SK-N-SH treated with all-trans-retinoic acid at 6 μM for 48 hours (cell line): ENCODE measurements at regions not wholly inside any gene's neighbourhood (a gene's known extent, or its start where the extent isn't known, plus 50 kb on each side); places are given as distances from the start of the nearest gene placed in this dataset.

Experiments
- ATAC-seq: fragments of 200-7000 bp; cut with Tn5 transposase; 3 replicates; pipeline ENCODE4 v1.9.1; 2020; ENCODE audit warnings: mild to moderate bottlenecking, moderate library complexity
- ARNTL ChIP-seq: fragments of 450-650 bp; formaldehyde crosslinking; IDR thresholded peaks from 2 replicates; pipeline ENCODE4 v1.5.0; 2020; ENCODE audit warnings: low read depth, mild to moderate bottlenecking, moderate library complexity, borderline replicate concordance
- BACH2 ChIP-seq: fragments of 250-450 bp; sonication (Bioruptor Pico); IDR thresholded peaks from 2 replicates; pipeline ENCODE4 v1.9.0; 2021; ENCODE audit warnings: mild to moderate bottlenecking, borderline replicate concordance
- CSDC2 ChIP-seq: fragments of 250-450 bp; sonication (Bioruptor Pico); IDR thresholded peaks from 2 replicates; pipeline ENCODE4 v1.5.0; 2020; ENCODE audit warnings: mild to moderate bottlenecking, moderate library complexity
- ESRRG ChIP-seq: fragments of 250-450 bp; sonication (Bioruptor Pico); IDR thresholded peaks from 2 replicates; pipeline ENCODE4 v1.6.1; 2021; ENCODE audit warnings: mild to moderate bottlenecking
- ISL1 ChIP-seq: fragments of 250-450 bp; sonication (Bioruptor Pico); IDR thresholded peaks from 2 replicates; pipeline ENCODE4 v2.1.2; 2022; ENCODE audit warnings: mild to moderate bottlenecking, moderate library complexity
- OSR1 ChIP-seq: fragments of 250-450 bp; sonication (Bioruptor Pico); IDR thresholded peaks from 2 replicates; pipeline ENCODE4 v1.8.0; 2022; ENCODE audit warnings: moderate library complexity, mild to moderate bottlenecking, inconsistent platforms
- PPARA ChIP-seq: fragments of 250-450 bp; sonication (Bioruptor Pico); IDR thresholded peaks from 2 replicates; pipeline ENCODE4 v1.5.0; 2020; ENCODE audit warnings: mild to moderate bottlenecking, borderline replicate concordance
- SNAI2 ChIP-seq: fragments of 250-450 bp; sonication (Bioruptor Pico); IDR thresholded peaks from 2 replicates; pipeline ENCODE4 v1.5.0; 2020; ENCODE audit warnings: mild to moderate bottlenecking, moderate library complexity
- TCF4 ChIP-seq: fragments of 250-450 bp; sonication (Bioruptor Pico); IDR thresholded peaks from 2 replicates; pipeline ENCODE4 v1.8.0; 2021; ENCODE audit warnings: mild to moderate bottlenecking, moderate library complexity, borderline replicate concordance
- TOX ChIP-seq: fragments of 250-450 bp; sonication (Bioruptor Pico); IDR thresholded peaks from 2 replicates; pipeline ENCODE4 v1.8.0; 2021; ENCODE audit warnings: mild to moderate bottlenecking, moderate library complexity, borderline replicate concordance
- ZC3H10 ChIP-seq: fragments of 250-450 bp; sonication (Bioruptor Pico); IDR thresholded peaks from 2 replicates; pipeline ENCODE4 v1.5.1; 2021; ENCODE audit warnings: mild to moderate bottlenecking, moderate library complexity
- ZFP30 ChIP-seq: fragments of 450-650 bp; formaldehyde crosslinking; IDR thresholded peaks from 2 replicates; pipeline ENCODE4 v1.5.0; 2022; ENCODE audit warnings: mild to moderate bottlenecking, moderate library complexity
- ZNF70 ChIP-seq: fragments of 450-650 bp; formaldehyde crosslinking; IDR thresholded peaks from 2 replicates; pipeline ENCODE4 v1.5.0; 2020; ENCODE audit warnings: mild to moderate bottlenecking, moderate library complexity
- ZNF8 ChIP-seq: fragments of 450-650 bp; formaldehyde crosslinking; IDR thresholded peaks from 2 replicates; pipeline ENCODE4 v1.5.0; 2020; ENCODE audit warnings: mild to moderate bottlenecking, moderate library complexity
- TF ChIP-seq, protein P1 (sequence below): fragments of 250-450 bp; sonication (Bioruptor Pico); IDR thresholded peaks from 2 replicates; pipeline ENCODE4 v1.5.1; 2021; ENCODE audit warnings: mild to moderate bottlenecking, moderate library complexity
- TF ChIP-seq, protein P2 (sequence below): fragments of 250-450 bp; sonication (Bioruptor Pico); IDR thresholded peaks from 2 replicates; pipeline ENCODE4 v1.8.0; 2021; ENCODE audit warnings: low read depth, mild to moderate bottlenecking, moderate library complexity, borderline replicate concordance
- TF ChIP-seq, protein P3 (sequence below): fragments of 250-450 bp; sonication (Bioruptor Pico); IDR thresholded peaks from 2 replicates; pipeline ENCODE4 v1.5.0; 2020; ENCODE audit warnings: mild to moderate bottlenecking, moderate library complexity
- TF ChIP-seq, protein P4 (sequence below): fragments of 250-450 bp; sonication (Bioruptor Pico); IDR thresholded peaks from 2 replicates; pipeline ENCODE4 v1.5.1; 2020; ENCODE audit warnings: low read depth, mild to moderate bottlenecking, moderate library complexity
- TF ChIP-seq, protein P5 (sequence below): fragments of 250-450 bp; sonication (Bioruptor Pico); IDR thresholded peaks from 2 replicates; pipeline ENCODE4 v1.8.0; 2020; ENCODE audit warnings: mild to moderate bottlenecking, moderate library complexity, borderline replicate concordance

DNA sequence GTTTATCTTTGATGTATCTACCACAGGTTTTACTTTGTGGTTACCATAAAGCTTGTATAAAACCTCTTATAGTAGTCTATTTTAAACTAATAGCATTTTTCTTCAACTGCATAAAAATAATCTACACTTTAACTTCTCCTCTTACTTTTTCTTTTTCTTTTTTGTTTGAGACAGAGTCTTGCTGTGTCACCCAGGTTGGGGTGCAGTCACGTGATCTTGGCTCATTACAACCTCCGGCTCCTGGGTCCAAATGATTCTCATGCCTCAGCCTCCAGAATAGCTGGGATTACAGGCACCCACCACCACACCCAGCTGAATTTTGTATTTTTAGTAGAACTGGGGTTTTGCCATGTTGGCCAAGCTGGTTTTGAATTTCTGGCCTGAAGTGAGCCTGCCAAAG lies 53.4 kb upstream of the ZKSCAN2 start:
- TF ChIP-seq, protein P1, sequence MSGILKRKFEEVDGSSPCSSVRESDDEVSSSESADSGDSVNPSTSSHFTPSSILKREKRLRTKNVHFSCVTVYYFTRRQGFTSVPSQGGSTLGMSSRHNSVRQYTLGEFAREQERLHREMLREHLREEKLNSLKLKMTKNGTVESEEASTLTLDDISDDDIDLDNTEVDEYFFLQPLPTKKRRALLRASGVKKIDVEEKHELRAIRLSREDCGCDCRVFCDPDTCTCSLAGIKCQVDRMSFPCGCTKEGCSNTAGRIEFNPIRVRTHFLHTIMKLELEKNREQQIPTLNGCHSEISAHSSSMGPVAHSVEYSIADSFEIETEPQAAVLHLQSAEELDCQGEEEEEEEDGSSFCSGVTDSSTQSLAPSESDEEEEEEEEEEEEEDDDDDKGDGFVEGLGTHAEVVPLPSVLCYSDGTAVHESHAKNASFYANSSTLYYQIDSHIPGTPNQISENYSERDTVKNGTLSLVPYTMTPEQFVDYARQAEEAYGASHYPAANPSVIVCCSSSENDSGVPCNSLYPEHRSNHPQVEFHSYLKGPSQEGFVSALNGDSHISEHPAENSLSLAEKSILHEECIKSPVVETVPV (CRISPR knock-in tag), result no peak
- TF ChIP-seq TOX (no peak), PPARA (CRISPR knock-in tag) (no peak), TCF4 (CRISPR knock-in tag) (no peak), ZNF8 (CRISPR knock-in tag) (no peak), OSR1 (no peak), BACH2 (no peak), ESRRG (no peak), ZC3H10 (CRISPR knock-in tag) (no peak), CSDC2 (CRISPR knock-in tag) (no peak), SNAI2 (CRISPR knock-in tag) (no peak), ZNF70 (CRISPR knock-in tag) (no peak), ISL1 (CRISPR knock-in tag) (no peak), ARNTL (CRISPR knock-in tag) (no peak), ZFP30 (no peak)
- TF ChIP-seq, protein P2, sequence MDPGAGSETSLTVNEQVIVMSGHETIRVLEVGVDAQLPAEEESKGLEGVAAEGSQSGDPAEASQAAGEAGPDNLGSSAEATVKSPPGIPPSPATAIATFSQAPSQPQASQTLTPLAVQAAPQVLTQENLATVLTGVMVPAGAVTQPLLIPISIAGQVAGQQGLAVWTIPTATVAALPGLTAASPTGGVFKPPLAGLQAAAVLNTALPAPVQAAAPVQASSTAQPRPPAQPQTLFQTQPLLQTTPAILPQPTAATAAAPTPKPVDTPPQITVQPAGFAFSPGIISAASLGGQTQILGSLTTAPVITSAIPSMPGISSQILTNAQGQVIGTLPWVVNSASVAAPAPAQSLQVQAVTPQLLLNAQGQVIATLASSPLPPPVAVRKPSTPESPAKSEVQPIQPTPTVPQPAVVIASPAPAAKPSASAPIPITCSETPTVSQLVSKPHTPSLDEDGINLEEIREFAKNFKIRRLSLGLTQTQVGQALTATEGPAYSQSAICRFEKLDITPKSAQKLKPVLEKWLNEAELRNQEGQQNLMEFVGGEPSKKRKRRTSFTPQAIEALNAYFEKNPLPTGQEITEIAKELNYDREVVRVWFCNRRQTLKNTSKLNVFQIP (CRISPR knock-in tag), result no peak
- TF ChIP-seq, protein P3, sequence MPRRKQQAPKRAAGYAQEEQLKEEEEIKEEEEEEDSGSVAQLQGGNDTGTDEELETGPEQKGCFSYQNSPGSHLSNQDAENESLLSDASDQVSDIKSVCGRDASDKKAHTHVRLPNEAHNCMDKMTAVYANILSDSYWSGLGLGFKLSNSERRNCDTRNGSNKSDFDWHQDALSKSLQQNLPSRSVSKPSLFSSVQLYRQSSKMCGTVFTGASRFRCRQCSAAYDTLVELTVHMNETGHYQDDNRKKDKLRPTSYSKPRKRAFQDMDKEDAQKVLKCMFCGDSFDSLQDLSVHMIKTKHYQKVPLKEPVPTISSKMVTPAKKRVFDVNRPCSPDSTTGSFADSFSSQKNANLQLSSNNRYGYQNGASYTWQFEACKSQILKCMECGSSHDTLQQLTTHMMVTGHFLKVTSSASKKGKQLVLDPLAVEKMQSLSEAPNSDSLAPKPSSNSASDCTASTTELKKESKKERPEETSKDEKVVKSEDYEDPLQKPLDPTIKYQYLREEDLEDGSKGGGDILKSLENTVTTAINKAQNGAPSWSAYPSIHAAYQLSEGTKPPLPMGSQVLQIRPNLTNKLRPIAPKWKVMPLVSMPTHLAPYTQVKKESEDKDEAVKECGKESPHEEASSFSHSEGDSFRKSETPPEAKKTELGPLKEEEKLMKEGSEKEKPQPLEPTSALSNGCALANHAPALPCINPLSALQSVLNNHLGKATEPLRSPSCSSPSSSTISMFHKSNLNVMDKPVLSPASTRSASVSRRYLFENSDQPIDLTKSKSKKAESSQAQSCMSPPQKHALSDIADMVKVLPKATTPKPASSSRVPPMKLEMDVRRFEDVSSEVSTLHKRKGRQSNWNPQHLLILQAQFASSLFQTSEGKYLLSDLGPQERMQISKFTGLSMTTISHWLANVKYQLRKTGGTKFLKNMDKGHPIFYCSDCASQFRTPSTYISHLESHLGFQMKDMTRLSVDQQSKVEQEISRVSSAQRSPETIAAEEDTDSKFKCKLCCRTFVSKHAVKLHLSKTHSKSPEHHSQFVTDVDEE, result no peak
- TF ChIP-seq, protein P4, sequence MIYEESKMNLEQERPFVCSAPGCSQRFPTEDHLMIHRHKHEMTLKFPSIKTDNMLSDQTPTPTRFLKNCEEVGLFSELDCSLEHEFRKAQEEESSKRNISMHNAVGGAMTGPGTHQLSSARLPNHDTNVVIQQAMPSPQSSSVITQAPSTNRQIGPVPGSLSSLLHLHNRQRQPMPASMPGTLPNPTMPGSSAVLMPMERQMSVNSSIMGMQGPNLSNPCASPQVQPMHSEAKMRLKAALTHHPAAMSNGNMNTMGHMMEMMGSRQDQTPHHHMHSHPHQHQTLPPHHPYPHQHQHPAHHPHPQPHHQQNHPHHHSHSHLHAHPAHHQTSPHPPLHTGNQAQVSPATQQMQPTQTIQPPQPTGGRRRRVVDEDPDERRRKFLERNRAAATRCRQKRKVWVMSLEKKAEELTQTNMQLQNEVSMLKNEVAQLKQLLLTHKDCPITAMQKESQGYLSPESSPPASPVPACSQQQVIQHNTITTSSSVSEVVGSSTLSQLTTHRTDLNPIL (CRISPR knock-in tag), result no peak
- TF ChIP-seq, protein P5, sequence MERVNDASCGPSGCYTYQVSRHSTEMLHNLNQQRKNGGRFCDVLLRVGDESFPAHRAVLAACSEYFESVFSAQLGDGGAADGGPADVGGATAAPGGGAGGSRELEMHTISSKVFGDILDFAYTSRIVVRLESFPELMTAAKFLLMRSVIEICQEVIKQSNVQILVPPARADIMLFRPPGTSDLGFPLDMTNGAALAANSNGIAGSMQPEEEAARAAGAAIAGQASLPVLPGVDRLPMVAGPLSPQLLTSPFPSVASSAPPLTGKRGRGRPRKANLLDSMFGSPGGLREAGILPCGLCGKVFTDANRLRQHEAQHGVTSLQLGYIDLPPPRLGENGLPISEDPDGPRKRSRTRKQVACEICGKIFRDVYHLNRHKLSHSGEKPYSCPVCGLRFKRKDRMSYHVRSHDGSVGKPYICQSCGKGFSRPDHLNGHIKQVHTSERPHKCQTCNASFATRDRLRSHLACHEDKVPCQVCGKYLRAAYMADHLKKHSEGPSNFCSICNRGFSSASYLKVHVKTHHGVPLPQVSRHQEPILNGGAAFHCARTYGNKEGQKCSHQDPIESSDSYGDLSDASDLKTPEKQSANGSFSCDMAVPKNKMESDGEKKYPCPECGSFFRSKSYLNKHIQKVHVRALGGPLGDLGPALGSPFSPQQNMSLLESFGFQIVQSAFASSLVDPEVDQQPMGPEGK, result no peak
- no peak for ATAC-seq
